NCI-H510A (cell line): ENCODE measurements at regions not wholly inside any gene's neighbourhood (a gene's known extent, or its start where the extent isn't known, plus 50 kb on each side); places are given as distances from the start of the nearest gene placed in this dataset.

Experiments used
- DNase-seq: peaks from one replicate; lab custom pipeline; 2025; lab: John Stamatoyannopoulos, UW

- no peak for DNase-seq
These were observed 420.4 kb downstream of the CETN3 start for GRCh38 chr5:89988998-89989655.

- no peak for DNase-seq
These were observed 421.3 kb downstream of the CETN3 start for GRCh38 chr5:89988129-89988810.

- DNase-seq = no peak
These were observed 426.3 kb downstream of the CETN3 start for GRCh38 chr5:89983216-89983615.

GRCh38 chr5:89981878-89982773 is 427.4 kb downstream of the CETN3 start:
- DNase-seq = no peak

- DNase-seq = no peak
These were observed 428.5 kb downstream of the CETN3 start for GRCh38 chr5:89981021-89981420.

- no peak for DNase-seq
These were observed 436.0 kb downstream of the CETN3 start for GRCh38 chr5:89973516-89973915.

- DNase-seq = no peak
These were observed 436.7 kb downstream of the CETN3 start for GRCh38 chr5:89972901-89973300.

GRCh38 chr5:89968958-89969381 is 440.6 kb downstream of the CETN3 start:
- no peak for DNase-seq

- no peak for DNase-seq
These were observed 441.6 kb downstream of the CETN3 start for GRCh38 chr5:89967771-89968444.

GRCh38 chr5:89956838-89957237 is 452.7 kb downstream of the CETN3 start:
- no peak for DNase-seq

- DNase-seq = no peak
These were observed 454.6 kb downstream of the CETN3 start for GRCh38 chr5:89954916-89955315.

- DNase-seq = no peak
These were observed 457.7 kb downstream of the CETN3 start for GRCh38 chr5:89951876-89952275.

GRCh38 chr5:89950234-89950633 is 459.3 kb downstream of the CETN3 start:
- DNase-seq = no peak

- no peak for DNase-seq
These were observed 460.6 kb downstream of the CETN3 start for GRCh38 chr5:89948977-89949376.

GRCh38 chr5:89946916-89947315 is 462.6 kb downstream of the CETN3 start:
- DNase-seq = no peak

- DNase-seq = no peak
These were observed 463.0 kb downstream of the CETN3 start for GRCh38 chr5:89946508-89946907.

GRCh38 chr5:89942171-89942570 is 467.4 kb downstream of the CETN3 start:
- no peak for DNase-seq

- DNase-seq = no peak
These were observed 473.0 kb downstream of the CETN3 start for GRCh38 chr5:89936576-89936975.

- DNase-seq = no peak
These were observed 475.5 kb downstream of the CETN3 start for GRCh38 chr5:89934069-89934468.

GRCh38 chr5:89932771-89933181 is 476.8 kb downstream of the CETN3 start:
- DNase-seq = no peak

GRCh38 chr5:89930591-89931392 is 478.8 kb downstream of the CETN3 start:
- no peak for DNase-seq
